GM21737 (cell line): ENCODE measurements at regions not wholly inside any gene's neighbourhood (a gene's known extent, or its start where the extent isn't known, plus 50 kb on each side); places are given as distances from the start of the nearest gene placed in this dataset.

Source experiments
- ATAC-seq: cut with Tn5 transposase; IDR thresholded peaks from one replicate; pipeline ENCODE4 v1.9.1; 2021; ENCODE audit warnings: mild to moderate bottlenecking, moderate library complexity; ENCODE audit not compliant: unreplicated experiment

DNA sequence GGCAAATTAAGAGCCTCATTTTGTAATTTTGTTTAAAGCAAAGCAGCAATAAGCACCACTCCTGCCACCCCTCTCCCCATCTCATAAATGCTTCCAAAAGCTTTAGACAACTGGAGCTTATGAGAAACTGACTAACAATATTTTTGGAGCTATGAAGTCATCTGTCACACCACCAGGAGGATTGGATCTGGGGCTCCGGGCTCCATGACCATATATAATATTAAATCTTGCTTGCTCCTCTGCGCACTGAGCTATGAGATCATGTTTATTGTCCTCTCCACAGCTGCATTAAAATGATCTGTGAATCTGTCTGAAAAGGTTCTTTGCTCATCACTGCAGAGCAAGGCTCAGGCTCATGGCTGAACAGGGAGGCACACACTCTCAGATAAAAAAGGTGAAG is 323.7 kb downstream of the ZNF621 start:
- no peak for ATAC-seq

DNA sequence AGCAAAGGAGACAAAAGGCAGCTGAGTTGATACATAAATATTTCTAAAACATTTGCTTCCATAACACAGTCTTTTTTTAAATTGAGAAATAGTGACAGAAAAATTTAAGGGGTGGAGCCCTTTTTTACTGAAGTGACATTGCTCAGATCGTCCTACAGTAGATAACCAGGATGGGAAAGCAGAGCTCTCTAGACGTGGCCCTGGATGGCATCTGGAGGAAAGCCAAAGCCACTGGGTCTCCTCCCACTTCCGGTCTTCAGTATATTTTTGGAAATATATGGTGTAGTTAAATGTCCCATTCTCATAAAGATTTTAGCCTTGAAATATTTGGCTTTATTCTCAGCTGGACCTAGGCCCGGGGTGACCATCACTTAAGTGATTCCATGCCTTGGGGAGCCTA is 326.1 kb downstream of the ZNF621 start:
- ATAC-seq: no peak

DNA sequence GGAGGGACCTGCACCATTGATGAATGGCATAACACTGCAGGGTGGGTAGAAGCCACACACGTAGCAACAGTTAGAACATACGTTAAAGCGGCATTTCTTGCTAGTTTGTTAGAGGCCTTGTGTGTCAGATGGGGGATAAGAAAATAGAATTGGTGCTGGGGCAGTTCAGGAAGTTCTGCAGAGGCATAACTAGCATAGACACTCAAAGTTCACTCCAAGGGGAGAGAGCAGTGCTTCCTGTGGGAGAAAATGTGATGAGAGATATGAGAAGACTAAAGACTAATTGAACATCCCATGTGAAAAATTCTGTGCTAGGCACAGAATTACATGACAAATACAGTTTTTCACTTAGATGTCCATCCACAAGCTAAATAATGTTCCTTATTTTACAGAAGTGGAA is 327.1 kb downstream of the ZNF621 start:
- no peak for ATAC-seq

DNA sequence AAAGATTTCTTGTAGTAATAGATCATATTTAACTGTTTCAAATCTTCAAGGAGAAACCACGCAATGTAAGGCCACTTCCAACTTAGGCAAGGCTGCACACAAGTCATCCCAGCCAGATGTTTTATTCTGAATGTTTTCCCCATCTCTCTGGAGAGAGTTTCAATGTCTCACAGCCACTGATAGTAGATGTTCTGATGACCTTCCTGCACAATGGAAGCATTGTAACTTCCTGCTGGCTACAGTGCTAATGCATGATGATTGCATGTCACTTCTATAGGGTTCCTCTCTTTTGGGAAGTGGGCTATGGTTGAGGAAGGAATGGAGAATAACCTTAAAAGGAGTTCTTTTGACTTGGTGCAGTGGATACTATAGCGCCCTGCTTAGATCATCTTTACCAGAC is 328.0 kb downstream of the ZNF621 start:
- no peak for ATAC-seq

DNA sequence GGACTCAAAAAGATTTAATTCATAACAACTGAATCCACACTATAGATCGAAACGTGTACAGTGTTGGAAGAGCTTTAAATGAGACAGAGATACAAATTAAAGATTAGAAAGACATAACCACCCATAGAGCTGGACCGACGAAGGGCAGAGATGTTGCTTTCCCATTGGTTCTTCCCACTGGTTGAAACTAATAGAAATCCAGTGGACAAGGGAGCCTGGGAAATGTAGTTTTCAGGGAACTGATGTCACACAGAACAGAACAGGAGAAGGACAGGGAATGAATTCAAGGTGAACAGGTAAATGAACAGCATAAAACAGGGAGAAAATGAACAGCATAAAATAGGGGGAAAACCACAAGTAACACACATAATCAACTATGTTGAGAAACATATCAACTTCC is 328.7 kb downstream of the ZNF621 start:
- no peak for ATAC-seq

DNA sequence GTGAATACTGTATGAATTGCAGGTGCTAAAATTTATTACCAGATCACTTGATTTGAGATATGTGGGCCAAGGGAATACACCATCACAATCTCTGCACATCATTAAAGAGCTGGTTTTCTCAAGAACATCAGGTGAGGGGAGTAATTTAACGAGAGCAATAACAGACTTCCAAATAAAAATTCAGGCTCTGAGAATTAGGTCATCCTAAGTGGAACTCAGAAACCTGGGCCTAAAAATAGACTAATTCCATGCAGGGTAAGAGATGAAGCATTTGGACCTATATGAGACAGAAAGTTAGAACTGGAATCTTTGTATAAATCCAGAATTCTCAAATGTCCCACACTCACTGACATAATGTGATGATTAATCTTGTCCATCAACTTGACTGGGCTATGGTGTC is 331.1 kb downstream of the ZNF621 start:
- no peak for ATAC-seq

DNA sequence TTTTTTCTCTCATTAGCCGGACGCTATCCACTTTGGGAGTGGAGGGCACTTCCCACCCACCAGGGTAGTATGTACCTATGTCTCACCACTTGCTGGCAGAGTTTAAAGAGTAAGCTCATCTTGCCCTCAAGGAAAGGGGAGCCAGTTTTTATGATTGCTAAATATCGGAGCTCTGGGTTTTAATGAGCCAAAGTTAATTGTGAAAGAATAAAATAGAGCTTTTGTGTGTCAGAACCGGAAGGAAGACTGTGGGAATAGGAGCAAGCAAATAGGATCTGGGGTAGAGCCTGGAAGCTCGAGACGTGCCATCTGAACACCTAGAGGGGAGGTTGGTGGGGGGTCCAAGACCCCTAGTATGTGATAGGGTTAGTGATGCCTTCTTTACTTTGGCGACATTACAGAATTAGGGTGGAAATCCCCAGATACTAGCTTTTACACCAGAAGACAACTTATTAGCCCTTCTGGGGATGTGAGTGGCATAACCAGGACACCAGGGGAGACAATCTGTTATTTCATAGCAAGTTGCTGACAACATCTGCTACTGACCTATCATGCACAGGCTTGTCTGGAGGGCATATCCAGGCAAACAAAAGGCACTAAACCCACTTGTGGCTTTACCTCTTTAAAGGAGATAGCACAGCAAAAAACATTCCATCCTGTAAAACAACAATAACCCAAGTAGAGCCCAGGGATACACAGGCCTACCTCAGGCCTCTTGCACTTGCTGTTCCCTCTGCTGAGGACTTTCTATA is 333.8 kb downstream of the ZNF621 start:
- no peak for ATAC-seq

DNA sequence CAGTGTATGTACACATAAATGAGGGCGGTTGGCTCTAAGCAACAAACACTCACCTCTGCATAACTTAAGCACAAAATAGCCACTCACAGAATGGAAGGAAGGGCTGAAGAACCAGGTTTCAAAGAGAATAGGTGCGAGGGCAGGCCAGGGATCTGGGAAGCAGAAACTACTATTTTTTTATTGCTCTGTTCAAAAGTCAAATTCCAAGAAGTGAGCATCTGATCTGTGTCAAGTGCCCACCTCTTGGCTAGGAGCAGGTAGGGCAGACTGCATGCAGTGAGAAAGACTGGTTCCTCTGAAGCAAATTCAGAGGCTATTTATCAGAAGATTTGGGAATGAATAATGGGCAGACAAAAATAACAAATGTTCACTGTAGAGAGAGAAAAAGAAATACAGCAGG is 336.4 kb upstream of the CTNNB1 start:
- no peak for ATAC-seq

DNA sequence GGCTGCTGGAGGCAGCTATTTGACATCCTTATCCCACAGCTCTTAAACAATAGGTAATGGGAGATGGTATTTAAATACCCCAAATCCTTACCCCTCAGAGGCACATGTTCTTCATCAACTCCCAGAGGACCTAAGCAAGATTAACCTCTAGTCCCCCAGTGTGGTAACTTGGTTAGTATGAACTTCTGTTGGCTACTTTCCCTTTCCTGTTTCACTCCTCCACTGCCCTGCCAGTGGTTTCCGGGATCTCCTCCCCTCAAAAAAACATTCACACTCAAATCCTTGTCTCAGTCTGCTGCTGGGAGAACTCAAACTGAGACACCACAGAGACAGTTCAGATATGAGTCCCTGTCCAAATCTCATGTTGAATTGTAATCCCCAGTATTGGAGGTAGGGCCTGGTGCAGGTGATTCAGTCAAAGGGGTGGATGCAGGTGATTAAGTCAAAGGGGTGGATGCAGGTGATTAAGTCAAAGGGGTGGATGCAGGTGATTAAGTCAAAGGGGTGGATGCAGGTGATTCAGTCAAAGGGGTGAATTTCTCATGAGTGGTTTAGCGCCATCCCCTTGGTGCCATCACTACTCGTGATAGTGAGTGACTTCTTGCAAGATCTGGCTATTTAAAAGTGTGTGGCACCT is 335.0 kb upstream of the CTNNB1 start:
- no peak for ATAC-seq

DNA sequence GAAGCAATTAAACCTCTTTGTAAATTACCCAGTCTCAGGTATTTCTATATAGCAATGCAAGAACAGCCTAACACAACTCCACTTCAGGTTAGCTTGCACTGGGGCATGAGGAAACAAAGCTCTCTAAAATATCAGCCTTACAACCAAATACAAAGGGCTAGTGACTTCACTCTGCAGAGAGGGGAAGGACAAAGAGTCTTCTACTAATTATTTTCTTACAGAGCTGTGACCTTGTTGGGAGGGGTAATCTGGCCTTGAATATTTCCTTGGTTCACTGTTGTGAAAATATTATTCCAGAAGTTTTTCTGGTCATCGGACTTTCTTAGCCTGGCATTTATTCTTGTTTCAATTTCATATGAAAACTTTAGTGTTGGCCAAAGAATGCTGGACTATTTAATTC is 334.4 kb upstream of the CTNNB1 start:
- no peak for ATAC-seq

DNA sequence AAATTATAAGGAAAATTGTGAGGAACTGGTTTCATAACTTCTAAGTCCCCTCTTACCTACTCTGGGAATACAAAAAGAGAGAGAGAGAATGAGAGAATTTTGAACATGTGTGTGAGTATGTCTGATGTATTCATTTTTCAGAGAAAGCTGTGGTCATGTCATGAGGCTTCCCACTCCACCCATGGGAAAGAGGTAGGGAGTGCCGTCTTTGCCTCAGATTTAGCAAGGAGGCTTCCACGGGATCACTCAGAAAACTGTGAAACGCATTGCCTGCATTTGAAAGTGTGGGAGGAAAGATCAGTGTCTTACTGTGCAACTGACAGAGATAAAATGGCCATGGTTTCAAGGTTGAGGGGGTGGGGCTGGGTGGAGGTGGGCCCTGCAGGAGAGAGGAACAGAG is 331.5 kb upstream of the CTNNB1 start:
- no peak for ATAC-seq

DNA sequence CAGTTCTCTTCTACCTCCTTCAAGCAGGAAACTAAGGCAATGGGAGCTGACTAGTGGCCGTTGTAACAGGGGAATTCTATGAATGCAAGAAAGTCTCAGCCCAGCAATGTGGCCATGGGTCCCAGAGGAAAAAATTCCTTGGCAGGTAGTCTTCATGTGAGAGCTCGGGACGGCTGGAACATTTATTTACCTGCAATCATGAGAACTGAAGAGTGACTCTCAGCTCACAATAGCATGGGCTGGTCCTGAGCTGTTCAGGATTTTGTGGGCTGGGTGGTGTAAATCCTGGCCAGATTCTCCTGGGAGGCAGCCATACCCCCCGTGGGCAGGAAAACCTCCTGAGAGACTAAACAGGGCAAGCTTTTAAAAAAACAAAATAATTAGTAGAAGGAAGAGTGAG is 330.3 kb upstream of the CTNNB1 start:
- ATAC-seq: no peak

DNA sequence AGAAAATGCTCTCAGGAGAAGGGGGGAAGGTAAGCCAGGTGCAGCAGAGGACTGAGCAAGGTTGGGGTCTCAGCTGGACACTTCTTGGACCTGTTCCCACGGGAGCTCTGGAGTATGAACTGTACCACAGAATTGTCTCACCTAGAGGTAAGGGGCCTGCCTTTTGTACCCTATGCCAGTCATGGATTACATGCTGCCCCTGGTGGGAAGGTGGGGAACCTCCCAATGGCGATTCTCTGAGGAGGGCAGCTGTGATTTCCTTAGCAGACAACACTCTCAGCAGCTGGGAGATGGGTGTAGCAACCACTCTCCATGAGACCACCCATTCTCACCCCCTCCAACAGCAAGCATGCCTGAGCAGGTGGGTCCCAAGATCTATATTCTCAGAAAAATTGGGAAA is 329.4 kb upstream of the CTNNB1 start:
- ATAC-seq: no peak

DNA sequence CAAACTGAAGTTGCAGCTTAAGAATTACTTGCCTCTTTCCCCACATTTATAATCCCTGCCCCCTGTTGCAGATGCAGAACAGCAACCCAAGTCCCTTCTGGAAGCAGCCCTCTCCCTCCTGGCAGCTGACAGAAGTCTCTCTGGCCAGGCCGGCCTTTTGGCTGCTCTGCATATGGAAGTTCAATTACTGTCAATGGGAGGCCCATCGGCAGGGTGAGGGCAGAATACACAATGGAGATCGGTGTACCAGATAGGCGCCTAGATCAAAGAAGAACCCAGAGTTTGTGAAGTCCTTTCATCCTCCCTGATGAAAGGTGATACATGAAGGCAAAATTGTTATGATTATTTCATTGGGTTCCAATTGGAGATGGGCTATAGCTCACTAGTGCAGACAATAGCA is 327.9 kb upstream of the CTNNB1 start:
- ATAC-seq: no peak

DNA sequence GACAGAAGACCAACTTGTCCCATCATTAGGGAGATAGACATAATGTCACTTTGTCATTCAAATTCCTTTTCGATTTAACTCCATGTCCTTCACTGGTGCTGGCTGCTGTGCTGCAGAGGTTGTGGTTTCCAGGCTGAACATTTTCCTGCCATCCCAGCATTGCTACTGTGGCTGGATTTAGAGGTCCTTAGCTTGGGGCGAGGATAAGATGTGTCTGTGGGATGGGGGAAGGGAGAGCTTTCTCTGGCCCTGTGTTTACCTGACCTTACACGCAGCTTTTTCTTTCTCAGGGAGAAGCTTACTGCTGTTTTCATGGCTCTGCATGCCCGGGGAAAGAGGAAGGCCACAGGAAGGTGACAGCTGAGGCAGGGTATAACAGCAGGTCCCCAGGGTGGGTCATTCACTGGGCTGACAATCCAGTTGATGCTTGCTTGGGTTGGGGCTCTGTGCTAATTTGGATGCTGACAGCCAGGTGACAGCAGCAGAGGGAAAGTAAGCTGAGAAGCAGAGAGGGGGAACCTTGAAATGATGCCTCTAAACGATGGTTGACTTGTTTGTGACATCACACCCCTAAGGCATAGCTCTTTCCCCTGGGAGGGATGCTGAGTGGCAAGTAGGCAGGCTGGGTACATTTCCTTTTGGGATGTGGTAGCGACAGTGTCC is 326.9 kb upstream of the CTNNB1 start:
- no peak for ATAC-seq

DNA sequence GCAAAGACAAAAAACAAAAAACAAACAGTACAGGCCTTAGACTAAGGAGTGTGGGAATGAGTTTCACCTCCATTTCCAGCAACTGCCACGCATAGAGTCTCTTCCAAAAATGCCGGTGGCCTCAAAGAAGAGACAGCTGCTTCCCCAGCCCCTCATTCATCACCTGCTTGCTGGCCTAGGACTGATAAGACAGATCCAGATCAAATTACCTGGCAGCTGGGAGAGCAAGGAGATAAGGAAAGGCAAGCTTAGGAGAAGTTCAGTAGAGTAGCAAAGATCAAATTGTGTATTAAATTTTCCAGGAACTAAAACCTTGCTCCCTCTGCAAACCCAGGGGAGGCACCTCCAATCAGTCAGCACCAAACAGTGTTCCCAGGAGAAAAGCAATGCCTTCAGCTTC is 325.8 kb upstream of the CTNNB1 start:
- no peak for ATAC-seq

DNA sequence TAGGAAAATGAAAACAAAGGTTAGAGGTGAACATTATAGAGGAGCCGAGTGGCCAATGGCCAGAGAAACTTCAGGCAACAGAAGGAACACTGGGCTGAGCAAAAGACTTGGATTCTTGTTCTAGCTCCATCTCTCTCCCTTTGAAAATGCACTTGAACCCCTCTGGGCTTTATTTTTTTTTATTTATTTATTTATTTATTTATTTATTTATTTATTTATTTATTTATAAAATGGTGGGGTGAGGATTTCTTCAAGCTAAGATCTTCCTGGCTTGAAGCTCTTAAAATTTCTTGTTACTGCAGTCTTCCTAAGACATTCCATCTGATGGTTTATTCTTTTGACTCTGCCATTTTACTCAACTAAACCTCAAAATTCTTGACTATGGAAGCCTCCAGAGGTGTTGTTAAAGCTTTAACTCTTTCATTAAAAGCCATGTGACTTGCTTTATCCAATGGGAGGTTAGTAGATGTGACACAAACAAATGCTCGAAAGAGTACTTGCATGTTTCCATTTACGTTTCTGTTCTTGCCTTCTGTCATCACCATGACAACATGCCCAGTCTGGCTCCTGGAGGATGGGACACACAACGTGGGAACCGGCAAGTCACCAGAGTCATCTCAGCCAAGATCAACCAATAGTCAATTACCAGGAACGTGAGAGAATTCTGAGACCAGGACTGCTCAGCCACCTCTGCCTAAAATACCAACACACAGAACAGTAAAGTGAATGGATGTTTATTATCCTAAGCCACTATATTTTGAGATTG is 325.2 kb upstream of the CTNNB1 start:
- no peak for ATAC-seq

DNA sequence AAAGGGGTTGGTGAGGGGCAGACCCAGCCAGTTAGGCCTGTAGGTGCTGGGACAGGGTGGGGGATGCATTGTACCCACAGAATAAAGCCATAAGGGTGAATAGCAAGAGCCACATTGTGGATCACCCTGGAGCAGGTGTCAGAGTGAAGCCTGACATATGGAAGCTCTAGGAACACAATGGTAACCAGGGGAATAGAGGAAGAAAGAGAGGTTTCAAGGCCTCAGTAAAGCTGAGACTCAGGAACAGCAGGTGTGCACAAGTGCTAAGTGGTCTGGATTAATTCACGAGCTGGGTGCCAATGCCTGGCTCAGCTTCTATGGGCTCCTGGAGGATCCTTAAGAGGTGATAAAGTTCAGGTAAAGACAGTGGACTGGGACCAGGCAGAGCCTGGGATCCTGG is 323.7 kb upstream of the CTNNB1 start:
- ATAC-seq: no peak

DNA sequence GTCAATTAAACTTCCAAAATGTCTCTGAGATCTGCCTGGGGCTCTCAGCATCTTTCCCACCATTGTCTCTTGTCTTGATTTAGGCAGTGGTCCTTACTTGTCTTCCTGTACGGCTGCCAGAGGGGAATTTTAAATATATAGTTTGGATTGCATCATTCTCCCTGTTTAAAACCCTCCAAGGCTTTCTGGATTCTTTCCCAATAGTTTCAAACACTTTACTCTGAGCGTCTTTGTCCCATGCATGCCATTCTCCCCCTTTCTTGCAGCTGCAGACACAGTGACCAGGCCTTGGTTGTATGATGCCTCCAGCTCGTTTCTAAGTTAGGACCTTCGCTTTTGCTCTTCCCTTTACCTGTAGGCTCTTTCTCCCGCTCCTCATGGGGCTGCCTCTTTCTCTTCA is 323.3 kb upstream of the CTNNB1 start:
- no peak for ATAC-seq

DNA sequence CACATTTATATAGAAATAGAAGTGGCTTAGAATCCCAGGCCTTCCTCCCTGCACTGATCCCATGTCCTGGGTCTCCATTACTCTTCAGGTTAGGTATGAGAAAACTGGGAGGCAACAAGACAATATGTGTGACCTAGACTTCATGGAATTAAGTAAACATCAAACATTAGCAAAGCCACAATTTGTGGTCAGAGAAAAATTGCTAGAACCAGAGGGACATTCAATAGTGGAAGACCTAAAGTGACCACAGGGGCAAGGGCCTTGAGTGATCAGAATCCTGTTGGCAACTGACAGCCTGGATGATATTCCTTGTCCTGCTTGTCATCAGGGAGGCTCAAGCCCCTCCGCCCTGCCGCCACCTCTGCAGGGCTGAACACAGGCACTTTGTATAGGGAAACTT is 322.8 kb upstream of the CTNNB1 start:
- no peak for ATAC-seq

DNA sequence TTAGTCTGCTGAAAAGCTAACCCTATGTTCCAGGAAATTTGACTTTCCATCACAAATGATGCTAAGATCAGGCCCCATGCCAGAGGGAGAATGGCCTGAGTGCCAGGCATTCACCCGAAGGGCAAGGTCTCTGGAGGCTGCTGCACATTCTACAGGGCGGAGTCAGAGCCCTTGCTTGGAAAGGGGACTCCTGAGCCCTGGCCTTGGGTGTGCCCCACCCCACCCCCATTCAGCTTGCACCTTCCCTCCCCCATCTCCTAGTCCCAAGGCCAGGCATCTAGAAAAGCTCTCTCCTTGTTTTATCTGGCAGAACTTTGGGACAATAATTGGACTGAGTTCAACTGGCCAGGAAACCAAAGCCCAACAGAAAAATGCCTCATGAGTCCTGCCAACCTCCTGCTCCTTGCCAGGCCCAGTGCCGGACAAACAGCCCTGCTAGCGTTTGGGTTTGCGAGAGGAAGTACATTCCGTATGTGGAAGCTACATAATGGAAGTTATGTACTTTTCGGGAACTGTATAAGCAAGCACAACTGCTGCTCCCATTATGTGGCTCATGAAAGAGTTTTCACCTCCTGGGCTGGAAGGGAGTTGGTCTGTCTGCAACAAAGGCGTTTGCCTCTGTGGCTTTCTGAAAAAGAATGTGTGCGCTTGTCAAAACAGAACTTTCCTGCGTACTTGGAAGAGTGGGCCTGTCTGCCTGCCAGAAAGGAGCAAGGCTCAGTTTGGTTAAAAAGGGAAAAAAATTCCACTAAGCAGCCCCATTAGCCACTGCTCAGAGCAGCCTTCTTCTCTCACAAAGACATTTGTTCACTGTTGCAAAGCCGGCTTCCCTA is 321.5 kb upstream of the CTNNB1 start:
- no peak for ATAC-seq
